KG1 (cell line): ENCODE measurements at regions not wholly inside any gene's neighbourhood (a gene's known extent, or its start where the extent isn't known, plus 50 kb on each side); places are given as distances from the start of the nearest gene placed in this dataset.
"Not testable (repeated sequence)": the region's sequence is repeated elsewhere in the genome, so short reads cannot be mapped to it uniquely, and the experiment has no call there.

Experiments
- DNase-seq: peaks from one replicate; lab custom pipeline; 2025; lab: John Stamatoyannopoulos, UW

DNA sequence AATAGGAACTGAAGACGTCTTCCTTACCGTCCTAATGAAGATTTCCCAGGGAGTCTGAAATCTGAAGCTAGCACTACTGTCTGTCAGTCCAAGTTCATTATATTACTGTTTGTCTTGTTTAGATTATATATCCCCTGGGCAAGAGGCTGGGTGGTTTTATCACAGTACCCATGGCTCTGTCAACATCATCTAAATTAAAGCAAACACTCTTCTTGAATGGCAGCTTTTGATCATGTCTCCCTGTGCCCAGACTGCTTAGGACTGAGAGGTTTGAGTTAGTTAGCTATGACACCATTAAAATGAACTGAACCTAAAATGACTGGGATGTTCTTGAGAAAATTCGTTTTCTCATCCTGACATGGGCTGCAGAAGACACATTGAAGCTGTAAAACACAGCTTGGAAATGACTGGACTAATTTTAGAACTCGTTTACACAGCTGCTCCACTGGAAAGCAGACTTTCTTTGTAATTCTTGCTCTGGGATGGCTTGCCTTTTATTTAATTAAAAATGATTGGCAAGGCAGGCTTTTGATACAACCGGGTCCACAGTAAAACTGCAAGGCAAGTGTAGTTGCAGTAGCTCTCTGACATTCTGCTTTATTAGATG is 243.5 kb downstream of the MFSD1 start:
- DNase-seq: no peak

GRCh38 chr3:159047361-159047760 is 245.5 kb downstream of the MFSD1 start:
- no peak for DNase-seq

DNA sequence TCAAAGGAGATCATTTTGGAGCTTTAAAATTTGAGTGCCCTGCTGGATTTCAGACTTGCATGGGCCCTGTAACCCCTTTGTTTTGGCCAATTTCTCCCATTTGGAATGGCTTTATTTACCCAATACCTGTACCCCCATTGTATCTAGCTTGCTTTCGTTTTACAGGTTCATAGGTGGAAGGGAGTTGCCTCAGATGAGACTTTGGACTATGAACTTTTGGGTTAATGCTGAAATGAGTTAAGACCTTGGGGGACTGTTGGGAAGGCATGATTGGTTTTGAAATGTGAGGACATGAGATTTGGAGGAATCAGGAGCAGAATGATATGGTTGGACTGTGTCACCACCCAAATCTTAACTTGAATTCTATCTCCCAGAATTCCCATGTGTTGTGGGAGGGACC is 250.6 kb downstream of the MFSD1 start:
- not testable (repeated sequence) for DNase-seq

GRCh38 chr3:159057621-159058020 is 255.8 kb downstream of the MFSD1 start:
- no peak for DNase-seq

GRCh38 chr3:159058859-159059258 is 257.0 kb downstream of the MFSD1 start:
- DNase-seq: no peak

DNA sequence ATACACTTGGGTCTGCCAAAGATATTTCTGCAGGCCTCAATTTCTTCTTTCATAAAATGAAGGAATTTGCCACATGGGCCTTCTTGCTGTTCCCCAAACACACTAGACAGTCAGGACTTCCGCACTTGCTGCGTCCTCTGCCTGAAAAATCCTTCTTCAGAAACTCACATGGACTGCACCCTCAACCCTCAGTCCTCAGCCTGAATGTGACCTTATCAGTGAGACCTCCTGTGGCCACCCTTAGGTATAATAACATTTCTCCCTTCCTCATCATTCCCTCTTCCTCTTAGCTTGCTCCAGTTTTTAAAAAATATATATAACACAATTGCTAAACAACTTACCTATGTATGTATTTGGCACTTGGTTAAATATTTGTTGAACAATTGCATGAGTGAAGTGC is 257.5 kb downstream of the MFSD1 start:
- no peak for DNase-seq

DNA sequence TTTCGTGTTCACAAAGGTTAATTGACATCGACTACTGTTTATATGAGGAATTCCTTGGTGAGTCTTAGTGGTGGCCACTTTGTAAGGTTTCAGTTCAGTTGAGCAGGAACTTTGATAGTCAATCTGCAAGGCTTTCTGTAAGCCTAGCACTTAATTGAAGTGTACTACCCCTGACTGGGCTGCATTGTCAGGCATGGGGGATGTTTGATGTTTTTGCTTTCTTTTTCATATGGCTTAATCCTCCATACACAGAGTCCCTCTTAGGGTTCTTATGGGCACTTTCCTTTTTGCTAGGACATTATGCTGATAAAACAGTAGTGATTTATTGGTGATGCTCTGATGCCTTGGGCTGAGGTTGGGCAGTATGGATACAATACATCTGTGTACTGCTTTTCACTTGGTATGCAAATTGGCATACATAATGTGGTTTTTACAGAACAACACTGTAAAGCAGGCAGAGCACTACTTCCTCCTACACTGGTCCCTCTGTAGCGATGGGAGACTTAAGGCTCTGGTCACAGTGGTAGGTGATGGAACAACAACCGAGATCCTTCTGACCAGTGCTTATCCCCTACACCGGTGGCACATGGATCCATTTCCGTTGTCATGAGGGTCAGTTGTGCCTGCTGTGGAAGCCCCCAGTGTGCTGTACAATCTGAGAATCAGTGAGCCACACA is 261.0 kb downstream of the MFSD1 start:
- no peak for DNase-seq

- no peak for DNase-seq
These were observed 267.2 kb downstream of the MFSD1 start, which contains the start of gene IQCJ for GRCh38 chr3:159069091-159069490. IQCJ (plus strand) TSS chr3:159069319.

DNA sequence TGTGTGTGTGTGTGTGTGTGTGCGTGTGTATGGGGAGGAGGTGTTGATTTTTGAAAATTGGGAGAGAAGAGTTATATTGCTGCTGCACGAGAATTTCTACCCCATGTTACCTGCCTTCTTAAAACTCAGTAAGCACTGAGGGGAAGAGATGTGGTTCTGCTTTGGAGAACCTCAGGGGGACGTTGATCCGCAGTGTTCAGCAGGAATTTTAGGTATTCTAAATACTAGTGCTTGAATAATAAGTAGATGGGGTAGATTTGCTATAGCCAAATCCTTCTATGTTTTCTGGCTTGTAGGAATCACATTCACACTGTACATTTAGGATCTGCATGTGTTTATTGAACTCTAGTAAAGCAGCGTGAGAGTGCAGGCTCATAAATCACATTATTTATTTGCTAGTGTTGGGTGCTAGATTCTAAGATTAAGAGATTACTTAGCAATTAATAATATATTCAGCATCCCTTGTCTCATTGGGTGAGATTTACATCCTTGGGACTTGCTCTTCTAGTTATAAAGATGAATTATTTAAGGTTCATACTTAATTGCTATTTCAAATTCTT is 268.1 kb downstream of the MFSD1 start:
- no peak for DNase-seq

DNA sequence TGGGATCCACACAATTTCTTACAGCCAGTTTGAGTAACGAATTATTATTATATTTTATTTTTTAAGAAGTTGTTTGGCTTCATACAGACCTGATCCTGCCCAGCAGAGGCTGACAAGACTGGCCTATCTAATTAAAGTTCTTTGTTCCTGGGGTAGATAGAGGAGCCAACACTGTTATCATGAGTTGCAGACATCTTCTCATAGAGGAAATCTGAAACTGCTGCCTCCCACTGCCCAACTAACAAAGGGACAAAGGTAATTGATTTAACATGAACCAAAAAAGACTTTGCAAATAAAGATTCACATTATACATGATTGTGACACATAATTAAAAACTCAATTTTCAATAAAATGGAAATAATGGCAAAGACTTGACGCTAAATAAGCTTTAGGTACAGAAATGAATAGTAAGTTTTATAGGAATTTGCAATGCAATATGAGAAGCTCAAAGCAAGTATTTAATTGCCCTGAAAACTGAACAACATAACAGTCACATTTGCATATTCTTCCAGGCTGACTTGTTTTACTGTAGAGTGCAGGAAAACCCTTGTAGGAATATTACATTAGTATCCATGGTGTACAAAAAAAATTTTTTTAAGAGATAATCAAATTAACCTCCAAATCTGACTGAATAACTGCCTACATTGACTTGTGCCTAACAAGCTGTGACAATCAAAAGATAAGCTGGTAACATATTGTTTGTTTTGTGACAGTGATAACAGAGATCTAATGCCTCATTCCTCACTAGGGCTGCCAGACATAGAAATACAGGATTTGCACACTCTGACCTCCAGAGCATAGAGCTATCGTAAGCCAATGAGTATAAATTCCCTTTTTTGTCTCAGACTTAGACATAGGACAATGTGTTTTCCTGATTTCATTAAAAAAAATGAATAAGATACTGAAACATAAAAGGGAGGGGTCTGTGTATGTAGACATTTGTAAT is 273.2 kb downstream of the MFSD1 start:
- no peak for DNase-seq

DNA sequence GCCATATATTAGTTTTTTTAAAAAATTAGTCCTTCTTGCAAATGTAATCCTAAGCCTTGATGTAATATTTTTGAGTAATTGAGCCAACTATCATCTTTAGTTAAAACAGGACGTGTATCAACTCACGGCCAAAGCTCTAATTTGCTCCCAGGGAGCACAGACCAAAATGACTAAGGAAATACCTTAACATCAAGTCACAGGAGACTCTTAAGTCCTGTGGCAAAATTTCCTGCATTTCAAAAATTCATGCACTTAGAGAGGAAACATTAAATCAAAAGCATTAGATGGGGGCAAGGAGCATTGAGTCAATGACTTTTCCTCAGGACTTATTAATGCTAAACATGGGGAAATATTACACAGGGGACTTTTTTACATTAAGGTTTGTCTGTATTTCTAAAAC is 276.0 kb downstream of the MFSD1 start:
- no peak for DNase-seq

- no peak for DNase-seq
These were observed 278.4 kb downstream of the MFSD1 start for GRCh38 chr3:159080256-159080655.

DNA sequence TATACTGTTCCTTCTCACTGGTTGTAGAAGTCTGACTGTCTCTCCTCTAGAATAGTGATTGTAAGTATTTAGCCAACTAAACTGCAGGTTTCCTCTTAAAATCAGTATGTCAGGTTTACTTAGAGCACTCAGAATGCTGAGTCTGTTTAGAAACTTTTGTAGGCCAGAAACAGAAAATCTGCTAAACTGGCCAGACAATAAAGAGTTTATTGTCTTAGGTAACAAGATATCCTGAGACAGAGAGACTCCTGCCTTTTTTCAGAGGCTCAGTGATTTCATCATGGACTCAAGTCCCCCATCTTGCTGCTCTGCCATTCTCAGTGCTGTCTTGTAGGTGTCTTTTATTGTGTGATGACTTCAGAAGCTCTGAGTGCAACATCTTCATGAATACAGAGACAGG is 279.0 kb downstream of the MFSD1 start:
- no peak for DNase-seq

DNA sequence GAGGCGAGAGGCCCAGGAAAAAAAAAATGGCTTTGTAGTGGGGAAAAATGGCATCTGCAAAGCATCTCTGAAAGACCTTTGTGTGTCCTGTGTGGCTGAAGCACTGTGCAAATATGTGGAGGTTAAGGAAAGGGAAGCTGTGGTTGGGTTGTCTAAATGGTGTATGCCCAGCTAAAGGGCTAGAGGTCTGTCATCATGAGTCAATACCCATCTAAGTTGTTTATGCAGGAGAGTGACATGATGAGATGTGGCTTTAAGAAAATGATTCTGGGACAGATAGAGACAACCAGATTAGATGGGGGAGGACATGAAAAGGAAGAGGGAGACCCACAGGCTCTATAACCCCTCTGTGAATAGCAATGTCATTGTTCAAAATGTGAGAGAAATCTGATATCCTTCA is 280.7 kb downstream of the MFSD1 start:
- DNase-seq: no peak

DNA sequence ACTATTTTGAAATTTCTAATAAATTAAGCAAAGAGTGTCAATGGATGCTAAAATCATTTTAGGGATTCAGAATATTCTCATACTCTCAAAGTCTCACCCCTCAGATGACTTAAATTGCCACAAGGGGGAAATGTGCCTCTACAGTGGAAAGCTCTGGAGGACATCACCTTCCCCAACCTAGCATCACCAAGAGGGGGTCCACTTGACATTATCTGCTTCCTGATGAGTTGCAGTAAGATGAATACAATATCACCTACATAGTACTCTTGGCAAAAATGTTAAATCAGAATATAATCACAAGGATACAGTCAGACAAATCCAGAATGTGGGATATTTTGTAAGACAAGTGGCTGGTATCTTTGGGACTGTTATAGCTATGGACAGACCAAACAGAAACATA is 290.1 kb downstream of the MFSD1 start:
- no peak for DNase-seq

GRCh38 chr3:159102001-159102400 is 300.1 kb downstream of the MFSD1 start:
- no peak for DNase-seq

DNA sequence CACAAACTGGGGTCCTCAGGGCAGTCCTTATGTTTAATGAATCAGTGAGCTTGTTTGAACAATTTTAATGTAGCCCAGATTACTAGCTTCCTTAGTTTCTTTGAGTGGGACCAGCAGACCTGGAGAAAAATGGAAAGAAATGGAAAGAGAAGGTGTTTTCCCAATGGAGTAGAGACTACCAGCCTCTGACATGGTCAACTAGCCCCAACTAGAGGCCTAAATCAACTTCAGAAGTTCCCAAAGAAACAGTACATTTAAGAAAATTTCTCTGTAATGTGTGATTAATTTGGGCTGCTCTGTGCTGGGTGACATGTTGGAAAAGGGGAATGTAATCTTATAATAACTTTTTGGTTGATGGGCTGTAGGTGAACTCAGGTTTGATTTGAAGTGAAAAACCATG is 310.9 kb downstream of the MFSD1 start:
- DNase-seq: no peak

- DNase-seq: no peak
These were observed 311.5 kb downstream of the MFSD1 start for GRCh38 chr3:159113221-159113875.

DNA sequence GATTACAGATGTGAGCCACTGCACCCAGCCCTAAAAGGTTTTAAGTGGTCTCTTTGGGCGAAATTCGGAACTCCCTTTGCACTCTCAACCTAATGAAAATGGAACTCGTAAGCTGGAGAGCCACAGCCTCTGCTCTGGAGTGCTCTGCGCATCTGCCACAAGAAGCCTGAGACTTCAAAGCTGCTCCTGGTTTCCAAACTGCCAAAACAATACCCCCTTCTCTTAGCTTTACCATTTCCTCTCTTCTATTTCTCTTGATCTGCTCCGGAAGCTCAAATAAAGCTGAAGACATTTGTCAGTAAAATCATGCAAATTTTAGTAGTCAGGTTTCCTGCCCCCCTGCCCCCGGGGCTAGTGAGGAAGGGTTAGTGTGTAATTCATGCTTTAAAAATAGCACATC is 312.7 kb downstream of the MFSD1 start:
- peak; percentile 2 for DNase-seq

DNA sequence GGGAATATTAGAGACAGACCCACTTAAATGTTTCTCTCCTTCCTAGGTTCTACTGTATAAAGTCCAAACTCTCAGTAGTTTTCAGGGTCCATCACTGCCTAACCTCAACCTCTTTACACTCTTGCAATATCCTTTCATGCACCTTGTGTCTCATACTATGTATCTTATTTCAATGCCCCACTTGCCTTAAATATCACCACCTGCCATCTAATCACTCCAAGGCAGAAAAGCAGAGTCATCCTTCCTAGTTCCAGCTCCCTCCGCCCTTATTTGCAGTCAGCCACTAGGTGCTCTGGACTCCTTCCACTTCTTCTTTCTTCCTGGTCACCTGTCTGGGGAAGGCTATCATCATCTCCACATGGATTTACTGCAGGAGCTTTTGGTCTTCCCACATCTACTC is 322.0 kb downstream of the MFSD1 start:
- no peak for DNase-seq

DNA sequence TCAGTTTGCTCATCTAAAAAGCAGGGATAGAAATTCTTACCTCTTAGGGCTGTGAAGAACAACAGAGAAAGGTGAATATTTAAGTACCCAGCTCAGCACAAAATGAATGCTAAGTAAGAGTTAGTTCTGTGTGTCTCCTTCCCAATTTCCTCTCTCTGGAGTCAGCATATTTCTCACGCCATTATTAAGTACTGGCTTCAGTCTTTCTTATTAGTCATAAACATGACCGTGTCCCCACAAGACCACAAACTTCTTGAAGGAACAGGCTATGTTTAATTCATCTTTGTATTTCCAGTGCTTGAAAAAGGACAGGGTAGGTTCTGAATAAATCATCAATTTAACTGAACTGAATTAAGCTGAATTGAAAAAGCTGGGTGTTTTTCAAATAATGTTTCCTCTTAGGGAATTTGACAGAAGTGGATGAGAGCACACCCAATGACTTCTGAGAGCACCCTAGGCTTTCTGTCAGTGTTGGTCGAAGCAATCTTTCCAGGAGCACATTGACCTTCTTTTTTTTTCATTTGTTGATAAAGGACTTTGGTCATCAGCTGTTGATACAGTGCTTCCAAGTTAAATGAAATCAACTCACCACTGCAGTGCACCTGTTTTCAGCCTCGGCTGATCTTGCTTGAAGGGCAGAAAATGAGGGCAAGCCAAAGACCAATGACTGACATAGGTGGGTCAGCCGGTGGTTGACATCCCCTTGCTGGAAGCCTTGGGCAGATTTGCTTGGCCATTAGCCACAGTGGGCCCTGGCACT is 324.6 kb downstream of the MFSD1 start:
- DNase-seq: no peak
